Right lobe of liver (tissue), 4 donors: ENCODE measurements at regions not wholly inside any gene's neighbourhood (a gene's known extent, or its start where the extent isn't known, plus 50 kb on each side); places are given as distances from the start of the nearest gene placed in this dataset.

Source experiments
- CTCF ChIP-seq, 4 donors: fragments of 200-600 bp in 3 of 4; fragments of 450-650 bp in 1 of 4; IDR thresholded peaks; one replicate each; pipeline versions ENCODE4 v1.5.1 to v1.8.0; 2016 to 2022; ENCODE audit warnings: antibody characterized with exemption in 4 of 4, mild to moderate bottlenecking in 2 of 4
- POLR2A ChIP-seq: fragments of 450-650 bp; IDR thresholded peaks from one replicate; pipeline ENCODE4 v1.6.1; 2017; ENCODE audit warnings: antibody characterized with exemption, mild to moderate bottlenecking
- donor health status: DM: no; HTN: no; CAD: no.
- donor health status: DM: no; HTN: no; CAD: no.
- donor health status: DM: no; HTN: yes; CAD: no.

GRCh38 chr5:125002727-125003598, 256.5 kb upstream of the ZNF608 start:
- TF ChIP-seq CTCF (IDR thresholded peaks at IDR 0.05) = no peak
- TF ChIP-seq POLR2A = no peak
